ENCODE measurements at regions not wholly inside any gene's neighbourhood (a gene's known extent, or its start where the extent isn't known, plus 50 kb on each side); places are given as distances from the start of the nearest gene placed in this dataset.
"Not testable (repeated sequence)": the region's sequence is repeated elsewhere in the genome, so short reads cannot be mapped to it uniquely, and the experiment has no call there.

GRCh38 chr14:21825149-21825743 is 151.6 kb upstream of the OR4E1 start:
- 12 to 16% methylated on average over 4 of the region's 4 CpGs for WGBS, 2 donors (ENCODE audit: low coverage in 1 of 2)

GRCh38 chr14:21822109-21822508 is 148.5 kb upstream of the OR4E1 start:
- in situ Hi-C loops (cut with MboI; ENCODE audit: low pct_ligation_motif_present in 1 of 4, low pct_unique_long_range_greater_than_20kb in 1 of 4, low sequenced_read_pairs in 3 of 4) = no loop called here

More at GRCh38 chr14:21825149-21825743, 151.6 kb upstream of the OR4E1 start:
- Histone ChIP-seq H3K27ac (no peak overlapping the region), H3K27me3 (peaks cover 17% of the 10 kb centered on the region), H3K4me3 (no peak overlapping the region), H3K36me3 (no peaks in the 10 kb centered on the region), H3K9me3 (no peaks in the 10 kb centered on the region), H3K4me1 (no peaks in the 10 kb centered on the region)
- intact Hi-C loops (cut with DNase I; ENCODE audit: low total_unique reads) (no loop called here), in situ Hi-C loops (cut with MboI; ENCODE audit: low pct_ligation_motif_present in 1 of 4, low pct_unique_long_range_greater_than_20kb in 1 of 4, low sequenced_read_pairs in 3 of 4) (no loop called here)
- no peak for DNase-seq
- TF ChIP-seq POLR2A (IDR thresholded peaks at IDR 0.05) = no peak
- TF ChIP-seq, protein P1, sequence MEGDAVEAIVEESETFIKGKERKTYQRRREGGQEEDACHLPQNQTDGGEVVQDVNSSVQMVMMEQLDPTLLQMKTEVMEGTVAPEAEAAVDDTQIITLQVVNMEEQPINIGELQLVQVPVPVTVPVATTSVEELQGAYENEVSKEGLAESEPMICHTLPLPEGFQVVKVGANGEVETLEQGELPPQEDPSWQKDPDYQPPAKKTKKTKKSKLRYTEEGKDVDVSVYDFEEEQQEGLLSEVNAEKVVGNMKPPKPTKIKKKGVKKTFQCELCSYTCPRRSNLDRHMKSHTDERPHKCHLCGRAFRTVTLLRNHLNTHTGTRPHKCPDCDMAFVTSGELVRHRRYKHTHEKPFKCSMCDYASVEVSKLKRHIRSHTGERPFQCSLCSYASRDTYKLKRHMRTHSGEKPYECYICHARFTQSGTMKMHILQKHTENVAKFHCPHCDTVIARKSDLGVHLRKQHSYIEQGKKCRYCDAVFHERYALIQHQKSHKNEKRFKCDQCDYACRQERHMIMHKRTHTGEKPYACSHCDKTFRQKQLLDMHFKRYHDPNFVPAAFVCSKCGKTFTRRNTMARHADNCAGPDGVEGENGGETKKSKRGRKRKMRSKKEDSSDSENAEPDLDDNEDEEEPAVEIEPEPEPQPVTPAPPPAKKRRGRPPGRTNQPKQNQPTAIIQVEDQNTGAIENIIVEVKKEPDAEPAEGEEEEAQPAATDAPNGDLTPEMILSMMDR (IDR thresholded peaks at IDR 0.05) = peak in 2 of 5 experiments; percentile 22 to 32

GRCh38 chr14:21820631-21821030 is 147.0 kb upstream of the OR4E1 start:
- Histone ChIP-seq H3K9me3 (no peaks in the 10 kb centered on the region), H3K27me3 (no peaks in the 10 kb centered on the region), H3K27ac (no peak overlapping the region), H3K4me1 (no peaks in the 10 kb centered on the region), H3K36me3 (no peaks in the 10 kb centered on the region), H3K4me3 (no peak overlapping the region)
- in situ Hi-C loops (cut with MboI; ENCODE audit: low pct_ligation_motif_present in 1 of 4, low pct_unique_long_range_greater_than_20kb in 1 of 4, low sequenced_read_pairs in 3 of 4) = no loop called here
- 0% methylated on average over 1 of the region's 1 CpG for WGBS, 2 donors (ENCODE audit: low coverage in 1 of 2)
- no peak for DNase-seq
- TF ChIP-seq, protein P1 (IDR thresholded peaks at IDR 0.05) = no peak
- TF ChIP-seq EP300 (IDR thresholded peaks at IDR 0.05; ENCODE audit: low read depth) (no peak), POLR2A (IDR thresholded peaks at IDR 0.05) (no peak), POLR2AphosphoS5 (IDR thresholded peaks at IDR 0.05) (no peak)
- intact Hi-C loops (cut with DNase I; ENCODE audit: low total_unique reads) = no loop called here

More at GRCh38 chr14:21822109-21822508, 148.5 kb upstream of the OR4E1 start:
- TF ChIP-seq POLR2AphosphoS5 (IDR thresholded peaks at IDR 0.05) (no peak), EP300 (IDR thresholded peaks at IDR 0.05; ENCODE audit: low read depth) (no peak), POLR2A (IDR thresholded peaks at IDR 0.05) (no peak)
- TF ChIP-seq, protein P1 (IDR thresholded peaks at IDR 0.05) = no peak
- H3K4me1 ChIP-seq = no peaks in the 10 kb centered on the region
- H3K36me3 ChIP-seq = no peaks in the 10 kb centered on the region
- intact Hi-C loops (cut with DNase I; ENCODE audit: low total_unique reads) = no loop called here
- no peak overlapping the region for H3K27ac ChIP-seq
- no peaks in the 10 kb centered on the region for H3K9me3 ChIP-seq
- no peak overlapping the region for H3K4me3 ChIP-seq
- H3K27me3 ChIP-seq = no peaks in the 10 kb centered on the region
- DNase-seq = no peak

GRCh38 chr14:21819891-21820290 is 146.3 kb upstream of the OR4E1 start:
- DNase-seq; H3K27ac ChIP-seq; H3K4me3 ChIP-seq; H3K4me1 ChIP-seq; intact Hi-C loops (cut with DNase I; ENCODE audit: low total_unique reads); H3K27me3 ChIP-seq; H3K9me3 ChIP-seq; in situ Hi-C loops (cut with MboI; ENCODE audit: low pct_ligation_motif_present in 1 of 4, low pct_unique_long_range_greater_than_20kb in 1 of 4, low sequenced_read_pairs in 3 of 4); H3K36me3 ChIP-seq: not testable (repeated sequence)
- WGBS, 2 donors (ENCODE audit: low coverage in 1 of 2) = 0 to 30% methylated on average over 1 of the region's 1 CpG

GRCh38 chr14:21817010-21817409 is 143.4 kb upstream of the OR4E1 start:
- H3K9me3 ChIP-seq; H3K27ac ChIP-seq; in situ Hi-C loops (cut with MboI; ENCODE audit: low pct_ligation_motif_present in 1 of 4, low pct_unique_long_range_greater_than_20kb in 1 of 4, low sequenced_read_pairs in 3 of 4); intact Hi-C loops (cut with DNase I; ENCODE audit: low total_unique reads); H3K27me3 ChIP-seq; H3K4me1 ChIP-seq; H3K4me3 ChIP-seq; DNase-seq; H3K36me3 ChIP-seq: not testable (repeated sequence)
- 87 to 92% methylated on average over 3 of the region's 3 CpGs for WGBS, 2 donors (ENCODE audit: low coverage in 1 of 2)
